Gastroesophageal sphincter (tissue), 3 donors: ENCODE measurements at regions not wholly inside any gene's neighbourhood (a gene's known extent, or its start where the extent isn't known, plus 50 kb on each side); places are given as distances from the start of the nearest gene placed in this dataset.

Source experiments
- CTCF ChIP-seq, 4 experiments: fragments of 200-600 bp in 2 of 4; fragments of 450-650 bp in 2 of 4; sonication (generic) in 1 of 4; IDR thresholded peaks; one replicate each; pipeline ENCODE4 v1.5.1; 2017 to 2019; ENCODE audit warnings: antibody characterized with exemption in 4 of 4, mild to moderate bottlenecking in 2 of 4, moderate library complexity in 2 of 4
- EP300 ChIP-seq: sonication (generic); formaldehyde crosslinking; IDR thresholded peaks from one replicate; pipeline ENCODE4 v1.6.1; 2017; ENCODE audit warnings: antibody characterized with exemption, mild to moderate bottlenecking
- POLR2A ChIP-seq, 2 donors: fragments of 450-650 bp; IDR thresholded peaks; one replicate each; pipeline ENCODE4 v1.6.1; 2017; ENCODE audit warnings: antibody characterized with exemption in 2 of 2, mild to moderate bottlenecking in 2 of 2, moderate library complexity in 1 of 2
- POLR2AphosphoS5 ChIP-seq: sonication (generic); formaldehyde crosslinking; IDR thresholded peaks from one replicate; pipeline ENCODE4 v1.6.1; 2017; ENCODE audit warnings: antibody characterized with exemption

GRCh38 chr13:95444006-95444730 is 108.4 kb upstream of the CLDN10 start:
- no peak for TF ChIP-seq CTCF (IDR thresholded peaks at IDR 0.05)
- no peak for TF ChIP-seq POLR2AphosphoS5
- no peak for TF ChIP-seq POLR2A (IDR thresholded peaks at IDR 0.05)
- no peak for TF ChIP-seq EP300
